HG03045 (cell line): ENCODE measurements at regions not wholly inside any gene's neighbourhood (a gene's known extent, or its start where the extent isn't known, plus 50 kb on each side); places are given as distances from the start of the nearest gene placed in this dataset.
A peak's percentile ranks its signal among the peaks of the same experiment; 100 is the strongest.

Experiments used
- ATAC-seq: cut with Tn5 transposase; IDR thresholded peaks from one replicate; pipeline ENCODE4 v1.9.1; 2021; ENCODE audit warnings: mild to moderate bottlenecking, moderate library complexity; ENCODE audit not compliant: unreplicated experiment

DNA sequence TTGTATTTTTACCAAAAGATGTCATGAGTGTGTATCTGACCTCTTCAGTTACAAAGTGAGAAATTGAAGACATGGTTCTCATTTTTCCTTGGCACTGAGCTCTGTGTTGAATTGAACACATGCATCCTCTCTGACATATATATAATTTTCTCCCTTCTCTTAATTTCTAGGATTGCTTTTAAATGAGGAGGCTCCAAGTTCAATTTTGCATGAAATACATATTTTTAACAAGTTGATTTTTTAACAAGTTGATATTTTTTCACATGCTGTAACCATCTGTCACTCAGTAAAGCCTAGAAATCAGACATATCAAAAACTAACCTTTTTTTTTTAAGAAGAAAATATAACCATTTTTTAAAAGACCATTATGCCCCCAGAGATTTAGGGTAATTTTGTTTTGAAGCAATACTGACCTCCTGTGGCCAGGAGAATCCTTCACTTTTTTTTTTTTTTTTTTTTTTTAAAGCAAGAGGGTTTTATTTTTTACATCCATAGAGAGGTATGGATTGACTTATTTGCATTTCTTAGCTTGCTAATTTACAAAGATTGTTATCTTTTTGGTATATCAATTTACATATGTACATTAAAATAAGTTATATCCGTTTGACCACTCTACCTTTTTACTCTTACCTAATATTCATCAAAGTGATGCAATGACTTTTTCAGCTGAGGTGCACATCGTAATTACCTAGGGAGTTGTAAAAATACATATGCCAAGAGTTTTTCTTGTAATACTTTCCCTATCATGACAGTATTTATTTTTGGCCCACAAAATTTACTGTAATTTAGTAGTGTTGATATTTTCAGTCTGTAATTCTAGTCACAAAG is 161.8 kb downstream of the SOCS6 start:
- ATAC-seq: no peak

DNA sequence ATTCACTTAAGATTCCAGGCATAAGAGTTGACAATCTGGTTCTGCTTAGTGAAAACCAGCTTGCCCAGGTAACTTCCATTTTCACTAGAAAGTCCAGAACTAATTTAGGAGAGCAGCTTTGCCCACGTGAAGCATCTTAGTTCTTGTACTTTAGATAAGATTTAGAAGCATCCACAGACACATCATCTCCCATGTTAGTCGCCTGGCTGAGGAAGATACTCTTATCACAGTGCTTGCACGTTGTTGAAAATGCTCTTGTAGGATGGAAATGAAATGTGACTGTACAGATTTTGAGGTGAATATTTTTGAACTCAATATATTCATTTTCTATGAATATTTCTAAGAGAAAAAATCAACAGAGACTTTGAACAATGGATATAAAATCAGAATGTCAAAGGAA is 159.7 kb downstream of the SOCS6 start:
- no peak for ATAC-seq

- no peak for ATAC-seq
Observed at GRCh38 chr18:70446063-70446462, 157.2 kb downstream of the SOCS6 start.

GRCh38 chr18:70442933-70443332 is 154.1 kb downstream of the SOCS6 start:
- ATAC-seq: no peak

GRCh38 chr18:70432804-70433400 is 144.1 kb downstream of the SOCS6 start:
- ATAC-seq: no peak

GRCh38 chr18:70431203-70431624 is 142.4 kb downstream of the SOCS6 start:
- no peak for ATAC-seq

DNA sequence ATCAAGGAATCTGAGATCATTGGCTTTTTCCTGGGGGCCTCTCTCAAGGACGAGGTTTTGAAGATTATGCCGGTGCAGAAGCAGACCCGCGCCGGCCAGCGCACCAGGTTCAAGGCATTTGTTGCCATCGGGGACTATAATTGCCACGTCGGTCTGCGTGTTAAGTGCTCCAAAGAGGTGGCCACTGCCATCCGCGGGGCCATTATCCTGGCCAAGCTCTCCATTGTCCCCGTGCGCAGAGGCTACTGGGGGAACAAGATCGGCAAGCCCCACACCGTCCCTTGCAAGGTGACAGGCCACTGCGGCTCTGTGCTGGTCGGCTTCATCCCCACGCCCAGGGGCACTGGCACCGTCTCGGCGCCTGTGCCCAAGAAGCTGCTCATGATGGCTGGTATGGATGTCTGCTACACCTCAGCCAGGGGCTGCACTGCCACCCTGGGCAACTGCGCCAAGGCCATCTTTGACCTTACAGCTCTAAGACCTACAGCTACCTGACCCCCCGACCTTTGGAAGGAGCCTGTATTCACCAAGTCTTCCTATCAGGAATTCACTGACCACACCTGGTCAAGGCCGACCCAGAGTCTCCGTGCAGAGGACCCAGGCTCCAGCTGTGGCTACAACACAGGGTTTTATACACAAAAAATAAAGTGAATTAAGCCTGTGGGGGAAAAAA is 141.8 kb downstream of the SOCS6 start:
- no peak for ATAC-seq

- no peak for ATAC-seq
Observed at GRCh38 chr18:70429847-70430500, 141.1 kb downstream of the SOCS6 start.

GRCh38 chr18:70428439-70428838 is 139.6 kb downstream of the SOCS6 start:
- ATAC-seq: peak; percentile 98

GRCh38 chr18:70426818-70427217 is 138.0 kb downstream of the SOCS6 start:
- no peak for ATAC-seq

- ATAC-seq: no peak
Observed at GRCh38 chr18:70425236-70425635, 136.4 kb downstream of the SOCS6 start.

DNA sequence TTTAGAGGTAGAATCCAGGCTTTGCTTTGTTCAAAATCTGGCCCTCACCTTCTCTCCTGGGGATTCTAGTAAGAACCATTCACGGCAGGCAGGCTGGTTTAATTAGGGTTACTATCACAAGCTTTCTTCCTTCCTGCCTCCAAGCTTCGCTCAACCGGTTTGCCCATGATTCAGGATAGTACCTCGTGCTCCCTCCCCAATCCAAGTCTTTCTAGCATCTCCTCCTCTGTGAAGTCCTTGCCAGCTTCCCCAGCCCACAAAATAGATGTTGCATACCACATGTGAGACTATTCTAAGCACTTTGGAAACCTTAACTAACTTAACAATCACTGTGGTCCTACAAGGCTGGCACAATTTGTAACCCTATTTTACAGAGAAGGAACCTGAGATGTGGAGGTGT is 135.1 kb downstream of the SOCS6 start:
- no peak for ATAC-seq

DNA sequence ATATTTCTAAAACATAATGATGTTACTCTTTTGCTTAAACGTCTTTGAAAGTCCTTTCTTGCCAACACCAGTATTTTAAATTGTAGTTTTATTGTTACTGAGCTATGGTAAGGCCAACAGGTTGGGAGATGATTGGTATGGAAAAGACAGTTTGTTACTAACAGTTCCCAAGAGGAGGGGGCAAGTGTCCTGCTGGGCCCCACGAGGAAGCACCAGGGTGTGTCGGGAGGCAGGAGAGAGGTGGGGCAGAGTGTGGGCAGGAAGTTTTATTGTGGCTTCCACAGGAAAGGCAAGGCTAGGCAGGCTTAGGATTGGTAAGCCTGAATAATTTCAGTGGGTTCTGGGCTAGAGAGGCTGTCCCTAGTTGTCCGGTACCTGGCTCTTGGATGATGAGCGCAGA is 134.3 kb downstream of the SOCS6 start:
- no peak for ATAC-seq

GRCh38 chr18:70422391-70422965 is 133.6 kb downstream of the SOCS6 start:
- ATAC-seq: no peak

DNA sequence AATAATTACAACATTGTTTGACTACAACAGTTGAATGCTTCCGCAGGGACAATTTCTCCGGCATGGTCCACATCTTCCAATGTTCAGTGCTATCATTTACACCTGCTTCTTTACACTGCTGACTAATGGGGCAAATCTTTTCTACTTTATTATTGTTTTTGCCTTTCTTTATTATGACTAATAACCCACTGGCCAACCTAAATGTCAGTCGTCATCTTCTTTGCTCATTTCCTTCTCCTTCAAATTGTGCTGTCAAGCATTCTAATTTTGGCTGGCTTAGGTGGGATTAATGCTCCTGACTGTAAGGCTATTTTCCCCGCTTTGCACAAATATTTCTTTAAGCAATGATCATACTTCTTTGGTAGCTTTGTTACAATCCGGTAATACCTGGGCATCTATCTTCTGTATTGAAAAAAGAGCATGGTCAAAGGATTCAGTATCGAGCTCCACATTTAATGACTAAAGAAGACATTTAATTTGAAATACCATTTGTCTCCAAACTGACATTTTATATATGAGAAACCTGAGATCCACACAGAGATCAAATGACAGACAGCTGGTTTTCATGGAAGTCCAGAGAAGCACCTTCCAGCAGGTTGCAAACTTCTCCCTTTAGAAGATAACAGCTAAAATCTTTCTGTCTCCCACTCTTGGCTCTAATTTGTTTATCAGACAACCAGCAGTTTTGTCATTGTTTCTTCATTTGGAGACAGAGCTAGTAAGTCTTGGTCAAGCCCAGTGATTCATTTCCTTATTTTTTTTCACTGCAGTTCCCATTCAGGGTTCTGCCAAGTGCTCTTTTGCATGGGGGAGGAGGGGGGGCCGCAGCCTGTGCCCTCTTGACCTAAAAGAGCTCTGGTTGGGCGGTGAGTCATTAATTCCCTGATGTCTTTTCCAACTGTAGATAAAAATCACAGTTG is 132.9 kb downstream of the SOCS6 start:
- no peak for ATAC-seq

GRCh38 chr18:70420146-70420898 is 131.5 kb downstream of the SOCS6 start:
- no peak for ATAC-seq

DNA sequence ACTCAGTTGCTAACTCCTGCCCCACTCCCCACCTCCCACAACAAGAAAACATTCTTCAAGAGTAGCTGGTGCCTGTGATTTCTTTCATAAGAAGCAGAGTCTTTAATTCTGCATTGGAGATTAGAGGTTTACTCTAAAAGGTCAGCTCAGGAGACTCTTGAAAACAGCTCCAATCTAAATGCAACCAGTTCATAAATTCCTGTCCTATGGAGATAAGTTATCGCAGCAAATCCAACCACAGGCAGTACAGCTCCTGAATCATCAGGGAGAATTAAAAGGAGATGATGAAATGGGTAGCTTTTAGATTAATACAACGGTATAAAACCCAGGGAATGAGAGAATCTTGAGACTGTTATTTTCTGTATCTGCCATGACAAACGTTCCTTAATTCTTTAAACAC is 130.7 kb downstream of the SOCS6 start:
- ATAC-seq: no peak

- ATAC-seq: peak; percentile 98
Observed at GRCh38 chr18:70418546-70419311, 129.9 kb downstream of the SOCS6 start.

DNA sequence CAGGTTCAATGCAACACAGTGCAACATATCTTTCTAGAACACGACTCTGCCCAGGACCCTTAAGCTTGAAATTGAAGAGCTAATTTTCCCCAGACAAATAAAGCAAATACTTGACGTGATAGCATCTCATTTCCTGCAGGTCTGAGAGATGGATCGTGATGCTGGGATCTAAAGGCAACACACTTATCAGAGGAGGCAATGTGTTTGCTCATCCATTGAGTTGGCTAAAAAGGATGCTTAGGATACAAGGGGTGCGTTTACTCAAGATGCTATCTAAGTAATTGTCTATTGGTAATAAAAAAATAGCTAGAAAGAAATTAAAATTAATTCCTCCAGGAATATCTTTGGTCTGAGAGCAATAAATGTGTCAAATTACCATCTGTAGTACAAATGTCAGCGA is 129.0 kb downstream of the SOCS6 start:
- ATAC-seq: no peak
